ENCODE measurements at regions not wholly inside any gene's neighbourhood (a gene's known extent, or its start where the extent isn't known, plus 50 kb on each side); places are given as distances from the start of the nearest gene placed in this dataset.

GRCh38 chr6:23522792-23523547 lies 603.0 kb upstream of the NRSN1 start:
- ChIA-PET POLR2A (no interaction called here), CTCF (no interaction called here)
- H3K4me1 ChIP-seq (ENCODE audit: control insufficient read depth, insufficient read depth, low read length) = no peaks in the 10 kb centered on the region
- H3K36me3 ChIP-seq (ENCODE audit: control insufficient read depth in 2 of 2, insufficient read depth in 1 of 2, low read length in 2 of 2) = no peaks in the 10 kb centered on the region
- no peak overlapping the region for H3K4me3 ChIP-seq (ENCODE audit: low read depth, low read length)
- no peaks in the 10 kb centered on the region for H3K9me3 ChIP-seq (ENCODE audit: control insufficient read depth, insufficient read depth, low read depth, low read length)
- H3K27ac ChIP-seq (ENCODE audit: extremely low read depth, low read depth, low read length) = no peak overlapping the region
- TF ChIP-seq ZNF248 (tag by site-specific recombination; IDR thresholded peaks at IDR 0.05) (no peak), ZEB2 (tag by site-specific recombination; IDR thresholded peaks at IDR 0.05) (no peak), EGR2 (tag by site-specific recombination; IDR thresholded peaks at IDR 0.05; ENCODE audit: low read depth) (no peak), ZNF121 (tag by site-specific recombination; IDR thresholded peaks at IDR 0.05) (no peak), KLF8 (tag by site-specific recombination; IDR thresholded peaks at IDR 0.05) (no peak), ZBTB6 (tag by site-specific recombination; IDR thresholded peaks at IDR 0.05) (no peak), ATF2 (tag by site-specific recombination; IDR thresholded peaks at IDR 0.05; ENCODE audit: low read depth) (no peak)

GRCh38 chr6:23523771-23524170 lies 602.2 kb upstream of the NRSN1 start:
- POLR2A ChIA-PET = no interaction called here
- TF ChIP-seq ZNF558 (tag by site-specific recombination; IDR thresholded peaks at IDR 0.05) (no peak), HOXC10 (CRISPR knock-in tag; IDR thresholded peaks at IDR 0.05) (no peak), ZFHX2 (tag by site-specific recombination; conservative IDR thresholded peaks at IDR 0.05) (no peak)
- H3K27ac ChIP-seq (ENCODE audit: extremely low read depth, low read depth, low read length) = no peak overlapping the region

GRCh38 chr6:23524548-23524947 lies 601.5 kb upstream of the NRSN1 start:
- ChIA-PET POLR2A (no interaction called here), CTCF (interaction anchor here (0.6 kb wide), 1 partner anchor 22 kb away, joined by 4 read pairs; no protein-coding TSS in a partner anchor)
- no peaks in the 10 kb centered on the region for H3K36me3 ChIP-seq (ENCODE audit: control insufficient read depth in 2 of 2, insufficient read depth in 1 of 2, low read length in 2 of 2)
- no peak overlapping the region for H3K4me3 ChIP-seq (ENCODE audit: low read depth, low read length)
- H3K9me3 ChIP-seq (ENCODE audit: control insufficient read depth, insufficient read depth, low read depth, low read length) = no peaks in the 10 kb centered on the region
- no peak overlapping the region for H3K27ac ChIP-seq (ENCODE audit: extremely low read depth, low read depth, low read length)
- no peaks in the 10 kb centered on the region for H3K4me1 ChIP-seq (ENCODE audit: control insufficient read depth, insufficient read depth, low read length)
- TF ChIP-seq KLF1 (tag by site-specific recombination; IDR thresholded peaks at IDR 0.05) (no peak), BCL11B (tag by site-specific recombination; IDR thresholded peaks at IDR 0.05; ENCODE audit: low read depth) (no peak), ZNF701 (tag by site-specific recombination; IDR thresholded peaks at IDR 0.05) (no peak), ZNF473 (tag by site-specific recombination; IDR thresholded peaks at IDR 0.05) (no peak), ZNF433 (tag by site-specific recombination; IDR thresholded peaks at IDR 0.05; ENCODE audit: low read depth) (no peak), ZNF529 (tag by site-specific recombination; IDR thresholded peaks at IDR 0.05; ENCODE audit: insufficient replicate concordance) (no peak), ZNF324 (tag by site-specific recombination; IDR thresholded peaks at IDR 0.05) (no peak), ZNF521 (tag by site-specific recombination; IDR thresholded peaks at IDR 0.05) (no peak), ZNF530 (tag by site-specific recombination; IDR thresholded peaks at IDR 0.05; ENCODE audit: low read depth) (no peak), ZBTB10 (tag by site-specific recombination; IDR thresholded peaks at IDR 0.05) (no peak), ZNF423 (tag by site-specific recombination; IDR thresholded peaks at IDR 0.05) (no peak), HOXA7 (CRISPR knock-in tag; IDR thresholded peaks at IDR 0.05; ENCODE audit: borderline replicate concordance) (no peak), MZF1 (tag by site-specific recombination; IDR thresholded peaks at IDR 0.05; ENCODE audit: borderline replicate concordance) (no peak), ZNF600 (tag by site-specific recombination; IDR thresholded peaks at IDR 0.05) (no peak), ZNF610 (tag by site-specific recombination; IDR thresholded peaks at IDR 0.05; ENCODE audit: borderline replicate concordance) (no peak), ZNF266 (tag by site-specific recombination; IDR thresholded peaks at IDR 0.05; ENCODE audit: low read depth) (no peak), KLF8 (tag by site-specific recombination; IDR thresholded peaks at IDR 0.05) (no peak), ZIC2 (tag by site-specific recombination; IDR thresholded peaks at IDR 0.05) (no peak)

More at GRCh38 chr6:23523771-23524170, 602.2 kb upstream of the NRSN1 start:
- CTCF ChIA-PET = interaction anchor here (0.6 kb wide), 1 partner anchor 865 kb away, joined by 3 read pairs; no protein-coding TSS in a partner anchor
- Histone ChIP-seq H3K36me3 (ENCODE audit: control insufficient read depth in 2 of 2, insufficient read depth in 1 of 2, low read length in 2 of 2) (no peaks in the 10 kb centered on the region), H3K4me1 (ENCODE audit: control insufficient read depth, insufficient read depth, low read length) (no peaks in the 10 kb centered on the region), H3K4me3 (ENCODE audit: low read depth, low read length) (no peak overlapping the region), H3K9me3 (ENCODE audit: control insufficient read depth, insufficient read depth, low read depth, low read length) (no peaks in the 10 kb centered on the region)
